Stimulated activated CD4-positive, alpha-beta T cell treated with anti-CD3 and anti-CD28 coated beads, TNF-alpha, amount 100 ng/mL, for 24 hours (primary cell): ENCODE measurements at regions not wholly inside any gene's neighbourhood (a gene's known extent, or its start where the extent isn't known, plus 50 kb on each side); places are given as distances from the start of the nearest gene placed in this dataset.

Experiments
- DNase-seq, 3 experiments: peaks; one replicate each; pipeline ENCODE4 v3.0.0-alpha.2; 2020; ENCODE audit warnings: low read depth in 3 of 3

DNA sequence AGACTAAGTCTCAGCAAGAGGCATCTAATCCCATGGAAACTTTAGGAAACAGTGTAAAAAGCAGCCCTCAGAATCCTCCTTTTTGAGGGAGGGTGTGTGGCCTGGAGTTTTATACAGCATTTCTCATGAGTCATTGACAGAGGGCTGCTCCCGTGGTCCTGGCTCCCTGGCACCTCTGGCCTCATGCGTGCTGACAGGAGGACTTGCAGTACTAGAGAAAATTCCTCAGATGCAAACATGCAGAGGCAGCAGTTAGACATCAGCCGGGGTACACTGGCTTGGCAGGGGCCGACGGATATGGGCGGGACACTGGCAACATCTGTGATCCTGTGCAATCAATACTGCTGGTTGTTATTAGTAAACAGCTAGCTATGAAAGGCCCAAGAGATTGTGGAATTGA is 925.1 kb upstream of the CELF2 start:
- no peak for DNase-seq

- no peak for DNase-seq
Observed at GRCh38 chr10:10093021-10093420, 924.7 kb upstream of the CELF2 start.

- no peak for DNase-seq
Observed at GRCh38 chr10:10094691-10095090, 923.0 kb upstream of the CELF2 start.

- no peak for DNase-seq
Observed at GRCh38 chr10:10096296-10096695, 921.4 kb upstream of the CELF2 start.

- no peak for DNase-seq
Observed at GRCh38 chr10:10096898-10097297, 920.8 kb upstream of the CELF2 start.

GRCh38 chr10:10101106-10101505 is 916.6 kb upstream of the CELF2 start:
- DNase-seq: no peak

DNA sequence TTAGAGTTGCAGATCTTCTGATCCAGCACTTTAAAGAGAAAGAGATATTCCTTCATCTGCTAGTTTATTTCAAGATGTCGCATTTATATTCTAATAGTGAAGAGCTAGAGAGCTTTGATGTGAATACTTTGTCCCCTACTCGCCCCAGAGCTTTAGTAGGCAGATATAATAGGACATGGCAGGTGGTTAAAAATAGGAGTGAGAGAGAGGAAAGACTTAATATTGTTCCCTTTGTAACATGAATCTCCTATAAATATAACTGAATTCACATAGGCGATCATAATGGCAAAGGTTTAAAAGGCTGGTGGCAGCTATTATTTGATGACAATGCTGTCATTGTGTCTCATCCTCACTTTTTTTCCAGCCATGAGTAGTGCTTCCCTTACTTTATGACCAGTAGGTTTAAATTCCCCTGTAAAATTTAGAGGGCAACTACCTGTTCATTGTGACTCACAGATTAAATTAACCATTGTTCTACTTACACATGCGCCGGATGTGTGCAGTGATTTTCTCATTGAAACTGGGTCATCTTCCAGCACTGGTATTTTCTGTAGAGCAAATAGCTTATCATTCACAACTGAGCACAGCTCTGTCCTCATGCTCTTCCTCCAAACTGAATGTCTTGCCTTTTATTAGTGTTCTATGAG is 906.7 kb upstream of the CELF2 start:
- no peak for DNase-seq

- DNase-seq: no peak
Observed at GRCh38 chr10:10118131-10118530, 899.5 kb upstream of the CELF2 start.

DNA sequence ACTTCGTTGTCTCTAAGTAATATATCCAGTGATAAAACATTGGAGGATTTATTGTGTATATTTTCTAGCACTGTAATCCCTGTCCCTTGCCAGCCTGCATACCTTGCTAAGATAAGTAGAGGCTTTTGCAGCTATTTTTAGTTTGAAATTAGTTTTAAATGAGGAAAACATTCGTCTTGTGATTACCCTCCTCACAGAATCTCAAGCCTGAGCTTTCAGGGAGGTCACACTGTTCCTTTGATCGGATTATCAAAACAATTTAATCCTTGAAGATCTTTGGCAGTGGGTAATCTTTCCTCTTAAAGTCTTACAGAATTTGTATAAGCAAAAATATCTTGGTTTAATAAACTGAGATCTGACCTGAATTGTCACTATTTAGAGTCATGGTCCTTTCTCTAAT is 897.0 kb upstream of the CELF2 start:
- no peak for DNase-seq

GRCh38 chr10:10125676-10126075 is 892.0 kb upstream of the CELF2 start:
- DNase-seq: no peak

DNA sequence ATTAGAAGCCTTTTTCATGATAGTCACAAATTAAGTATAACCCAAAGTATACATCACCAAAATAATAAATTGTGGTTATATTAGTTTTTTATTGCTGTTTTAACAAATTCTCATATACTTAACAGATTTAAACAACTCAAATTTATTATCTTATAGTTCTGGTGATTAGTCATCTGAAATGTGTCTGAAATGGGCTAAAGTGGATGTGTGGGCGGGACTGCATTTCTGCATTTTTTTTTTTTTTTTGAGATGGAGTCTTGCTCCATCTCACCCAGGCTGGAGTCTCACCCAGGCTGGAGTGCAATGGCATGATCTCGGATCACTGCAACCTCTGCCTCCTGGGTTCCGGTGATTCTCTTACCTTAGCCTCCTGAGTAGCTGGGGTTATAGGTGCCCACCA is 891.5 kb upstream of the CELF2 start:
- DNase-seq: no peak

DNA sequence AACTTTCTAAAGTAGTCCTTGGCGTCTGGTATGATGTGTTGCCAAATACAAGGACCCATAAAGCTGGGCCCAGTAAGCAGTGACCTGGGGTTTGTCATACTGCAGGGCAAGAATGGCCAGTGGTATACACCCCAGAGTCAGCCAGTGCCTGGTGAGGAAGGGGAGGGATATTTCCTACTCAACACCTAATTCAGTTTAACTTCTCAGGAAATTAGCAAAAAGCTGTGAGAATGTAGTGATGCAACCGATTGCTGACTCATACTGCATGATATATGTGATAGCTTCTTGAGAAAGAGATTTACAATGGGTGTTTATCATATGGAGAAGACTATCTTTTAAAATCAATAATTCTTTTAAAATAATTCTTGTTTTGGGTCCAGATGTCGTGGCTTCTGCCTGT is 889.3 kb upstream of the CELF2 start:
- DNase-seq: no peak

GRCh38 chr10:10130686-10131085 is 887.0 kb upstream of the CELF2 start:
- no peak for DNase-seq

GRCh38 chr10:10132009-10132408 is 885.7 kb upstream of the CELF2 start:
- no peak for DNase-seq

- DNase-seq: no peak
Observed at GRCh38 chr10:10133281-10133680, 884.4 kb upstream of the CELF2 start.

GRCh38 chr10:10138685-10139084 is 879.0 kb upstream of the CELF2 start:
- no peak for DNase-seq

DNA sequence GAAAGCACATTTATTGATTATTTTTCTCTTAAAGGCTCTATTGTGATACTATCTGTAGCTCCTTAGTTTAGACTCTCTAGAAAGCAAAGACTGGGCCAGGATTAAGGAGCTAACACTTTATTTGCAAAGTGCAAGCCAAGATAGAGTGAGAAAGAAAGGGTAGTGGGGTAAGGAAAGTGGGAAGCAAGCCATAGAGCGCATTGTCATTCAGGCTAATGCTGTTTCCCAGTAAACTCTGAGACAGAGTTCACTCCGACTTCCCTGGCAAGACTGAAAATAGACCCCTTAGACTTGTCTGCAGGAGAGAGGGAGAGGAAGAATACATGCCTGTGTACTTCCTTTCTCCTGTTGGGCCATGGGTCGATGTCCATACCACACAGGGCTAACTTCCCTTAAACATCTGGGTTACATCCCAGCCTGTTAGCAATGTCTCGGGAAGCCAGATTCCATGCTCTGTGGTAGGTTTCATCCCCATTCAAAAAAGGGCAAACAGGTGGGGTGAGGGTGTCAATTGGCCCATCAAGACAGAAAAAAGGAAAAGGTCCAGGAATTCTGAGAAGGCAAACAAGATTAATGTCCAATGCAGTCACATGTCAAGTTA is 875.8 kb upstream of the CELF2 start:
- no peak for DNase-seq

DNA sequence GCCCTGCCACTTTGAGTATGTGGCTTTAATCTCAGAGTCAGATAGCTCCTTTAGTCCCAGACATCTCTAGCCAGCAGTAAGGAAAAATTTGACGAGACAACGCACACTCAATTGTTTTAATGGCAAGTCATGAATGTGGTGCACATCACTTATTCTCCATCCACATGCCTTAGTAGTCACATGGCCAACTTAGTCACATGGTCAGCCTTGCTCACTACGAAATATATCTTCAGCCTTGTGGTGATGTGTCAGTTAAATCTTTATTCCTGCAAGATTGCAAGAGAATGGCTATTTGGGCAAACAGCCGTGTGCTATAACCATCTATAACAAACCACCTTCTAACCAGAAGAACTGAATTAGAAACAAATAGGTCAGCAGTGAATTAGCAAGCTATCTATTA is 871.1 kb upstream of the CELF2 start:
- no peak for DNase-seq

DNA sequence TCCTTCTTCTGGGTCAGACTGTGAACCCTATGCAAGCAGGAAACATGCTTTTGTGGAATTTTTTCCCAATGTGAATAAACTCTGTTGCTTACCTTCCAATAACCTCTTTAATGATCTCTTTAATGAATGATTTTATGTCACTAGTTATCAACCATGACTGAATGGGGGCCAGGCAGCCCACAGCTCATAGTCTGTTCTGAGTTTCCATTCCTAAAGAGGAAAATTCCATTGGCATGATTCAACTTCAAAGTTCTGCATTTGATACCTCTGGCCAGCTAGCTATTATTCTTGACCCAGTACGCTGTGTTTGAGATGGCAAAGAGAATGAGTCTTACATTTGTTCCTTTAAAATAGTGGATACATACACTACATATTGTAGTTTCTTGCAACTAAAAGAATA is 867.8 kb upstream of the CELF2 start:
- no peak for DNase-seq

DNA sequence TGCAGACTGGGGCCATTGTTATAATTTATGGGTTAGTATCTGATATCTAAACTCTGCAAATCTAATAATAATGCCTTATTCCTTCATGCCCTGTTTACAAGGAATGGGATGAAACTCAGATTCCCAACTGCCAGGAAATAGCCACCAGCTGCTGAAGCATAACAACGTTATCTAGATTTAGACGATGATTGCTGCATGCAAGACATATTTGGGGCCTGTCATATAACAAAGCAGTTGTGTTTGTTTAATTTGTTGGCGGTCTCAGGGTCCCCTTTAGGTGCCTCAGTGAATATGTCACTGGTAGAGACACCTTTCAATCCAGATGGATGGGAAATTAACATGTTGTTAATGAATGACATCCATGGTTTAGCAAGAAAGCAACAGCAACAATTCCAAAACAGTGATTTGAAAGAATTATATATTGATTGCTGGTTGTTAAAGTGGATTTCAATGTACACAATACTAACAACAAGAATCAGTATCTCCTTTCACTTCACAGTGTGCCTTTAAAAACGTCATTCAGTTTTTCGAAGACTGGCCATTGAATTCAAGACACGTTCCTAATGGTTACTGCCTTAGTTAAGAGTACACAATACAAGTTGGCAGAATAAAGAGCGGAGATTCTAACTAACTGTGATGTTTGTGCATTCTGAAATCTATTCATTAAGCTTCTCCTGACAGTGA is 860.6 kb upstream of the CELF2 start:
- no peak for DNase-seq

GRCh38 chr10:10160821-10161312 is 856.8 kb upstream of the CELF2 start:
- DNase-seq: no peak

- no peak for DNase-seq
Observed at GRCh38 chr10:10164848-10165247, 852.8 kb upstream of the CELF2 start.

GRCh38 chr10:10165415-10165814 is 852.3 kb upstream of the CELF2 start:
- no peak for DNase-seq
